ENCODE measurements at regions not wholly inside any gene's neighbourhood (a gene's known extent, or its start where the extent isn't known, plus 50 kb on each side); places are given as distances from the start of the nearest gene placed in this dataset.

DNA sequence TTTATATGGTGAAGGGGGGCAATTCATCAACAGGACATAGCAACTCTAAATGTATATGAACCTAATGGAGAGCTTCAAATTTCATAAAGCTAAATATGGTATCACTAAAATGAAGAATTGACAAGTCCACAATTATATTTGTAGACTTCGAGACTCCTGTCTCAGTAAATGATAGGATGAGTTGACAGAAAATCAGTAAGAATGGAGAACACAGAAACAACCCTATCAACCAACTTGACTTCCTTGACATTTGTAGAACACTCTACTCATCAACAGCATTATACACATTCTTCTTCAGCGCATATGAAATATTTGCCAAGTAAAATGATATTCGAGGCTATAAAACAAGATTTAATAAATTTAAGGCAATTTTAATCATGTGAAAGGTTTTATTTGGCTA, 322.9 kb upstream of the MAF start:
- Histone ChIP-seq H4K8ac (replicated peaks; ENCODE audit: insufficient read length, low read depth, low read length) (no peak overlapping the region), H2BK5ac (ENCODE audit: insufficient read length, low read length) (no peak overlapping the region), H3K14ac (ENCODE audit: insufficient read depth, low read length) (no peak overlapping the region), H3K4ac (ENCODE audit: low read depth, low read length) (no peak overlapping the region), H3K23me2 (ENCODE audit: insufficient read length, low read depth, low read length, poor library complexity, severe bottlenecking) (no peaks in the 10 kb centered on the region), H3K27ac (ENCODE audit: insufficient read length, low read depth, low read length) (no peak overlapping the region), H4K20me1 (ENCODE audit: control insufficient read depth, insufficient read depth, insufficient read length) (no peaks in the 10 kb centered on the region), H3K18ac (ENCODE audit: insufficient read length, low read depth, low read length) (no peak overlapping the region), H3K27me3 (ENCODE audit: insufficient read depth, low read length) (no peaks in the 10 kb centered on the region), H3K9me3 (ENCODE audit: control insufficient read depth, low read depth, low read length) (no peaks in the 10 kb centered on the region), H2BK120ac (ENCODE audit: low read depth, low read length, poor library complexity, severe bottlenecking) (no peak overlapping the region), H2AK5ac (ENCODE audit: insufficient read length, low read length) (no peak overlapping the region), H2BK15ac (ENCODE audit: low read depth, low read length) (no peak overlapping the region), H3K79me1 (ENCODE audit: insufficient read depth, low read depth, low read length, poor library complexity, severe bottlenecking) (no peaks in the 10 kb centered on the region), H2AFZ (ENCODE audit: low read length) (no peak overlapping the region), H3K56ac (ENCODE audit: insufficient read length, low read depth, low read length) (no peak overlapping the region), H3K79me2 (ENCODE audit: insufficient read depth, low read length) (no peaks in the 10 kb centered on the region), H3K4me1 (ENCODE audit: insufficient read depth, low read length) (no peaks in the 10 kb centered on the region; the same call in 1 of the 2 replicates), H2BK20ac (ENCODE audit: low read depth, low read length, poor library complexity, severe bottlenecking) (no peak overlapping the region), H3K4me2 (ENCODE audit: insufficient read depth, insufficient read length, low read length) (no peak overlapping the region), H2BK12ac (ENCODE audit: insufficient read length, low read depth, low read length) (no peak overlapping the region), H4K5ac (ENCODE audit: insufficient read length, low read depth, low read length) (no peak overlapping the region), H3T11ph (ENCODE audit: low read length) (no peak overlapping the region), H3K9ac (ENCODE audit: extremely low read depth, insufficient read length, low read length) (no peak overlapping the region), H4K91ac (ENCODE audit: insufficient read length, low read depth, low read length) (no peak overlapping the region), H3K23ac (ENCODE audit: insufficient read length, low read depth, low read length) (no peak overlapping the region)
- Mint-ChIP-seq H3K27ac (no peak overlapping the region), H3K4me3 (no peak overlapping the region), H3K9me3 (no peaks in the 10 kb centered on the region), H3K27me3 (ENCODE audit: low read depth) (no peaks in the 10 kb centered on the region), H3K36me3 (ENCODE audit: insufficient read depth in 1 of 3, low read depth in 3 of 3) (no peaks in the 10 kb centered on the region), H3K4me1 (peaks cover 6 to 10% of the 10 kb centered on the region in 2 experiments)
- DNase-seq = no peak
- TF ChIP-seq, protein P1, sequence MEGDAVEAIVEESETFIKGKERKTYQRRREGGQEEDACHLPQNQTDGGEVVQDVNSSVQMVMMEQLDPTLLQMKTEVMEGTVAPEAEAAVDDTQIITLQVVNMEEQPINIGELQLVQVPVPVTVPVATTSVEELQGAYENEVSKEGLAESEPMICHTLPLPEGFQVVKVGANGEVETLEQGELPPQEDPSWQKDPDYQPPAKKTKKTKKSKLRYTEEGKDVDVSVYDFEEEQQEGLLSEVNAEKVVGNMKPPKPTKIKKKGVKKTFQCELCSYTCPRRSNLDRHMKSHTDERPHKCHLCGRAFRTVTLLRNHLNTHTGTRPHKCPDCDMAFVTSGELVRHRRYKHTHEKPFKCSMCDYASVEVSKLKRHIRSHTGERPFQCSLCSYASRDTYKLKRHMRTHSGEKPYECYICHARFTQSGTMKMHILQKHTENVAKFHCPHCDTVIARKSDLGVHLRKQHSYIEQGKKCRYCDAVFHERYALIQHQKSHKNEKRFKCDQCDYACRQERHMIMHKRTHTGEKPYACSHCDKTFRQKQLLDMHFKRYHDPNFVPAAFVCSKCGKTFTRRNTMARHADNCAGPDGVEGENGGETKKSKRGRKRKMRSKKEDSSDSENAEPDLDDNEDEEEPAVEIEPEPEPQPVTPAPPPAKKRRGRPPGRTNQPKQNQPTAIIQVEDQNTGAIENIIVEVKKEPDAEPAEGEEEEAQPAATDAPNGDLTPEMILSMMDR (conservative IDR thresholded peaks at IDR 0.05) = no peak
- WGBS (ENCODE audit: extremely low coverage, insufficient read length, low lambda C conversion rate) = no CpG with 5 or more reads among the region's 3 CpGs

Data from H9 (cell line).